ENCODE measurements at regions not wholly inside any gene's neighbourhood (a gene's known extent, or its start where the extent isn't known, plus 50 kb on each side); places are given as distances from the start of the nearest gene placed in this dataset.
"Not testable (repeated sequence)": the region's sequence is repeated elsewhere in the genome, so short reads cannot be mapped to it uniquely, and the experiment has no call there.

DNA sequence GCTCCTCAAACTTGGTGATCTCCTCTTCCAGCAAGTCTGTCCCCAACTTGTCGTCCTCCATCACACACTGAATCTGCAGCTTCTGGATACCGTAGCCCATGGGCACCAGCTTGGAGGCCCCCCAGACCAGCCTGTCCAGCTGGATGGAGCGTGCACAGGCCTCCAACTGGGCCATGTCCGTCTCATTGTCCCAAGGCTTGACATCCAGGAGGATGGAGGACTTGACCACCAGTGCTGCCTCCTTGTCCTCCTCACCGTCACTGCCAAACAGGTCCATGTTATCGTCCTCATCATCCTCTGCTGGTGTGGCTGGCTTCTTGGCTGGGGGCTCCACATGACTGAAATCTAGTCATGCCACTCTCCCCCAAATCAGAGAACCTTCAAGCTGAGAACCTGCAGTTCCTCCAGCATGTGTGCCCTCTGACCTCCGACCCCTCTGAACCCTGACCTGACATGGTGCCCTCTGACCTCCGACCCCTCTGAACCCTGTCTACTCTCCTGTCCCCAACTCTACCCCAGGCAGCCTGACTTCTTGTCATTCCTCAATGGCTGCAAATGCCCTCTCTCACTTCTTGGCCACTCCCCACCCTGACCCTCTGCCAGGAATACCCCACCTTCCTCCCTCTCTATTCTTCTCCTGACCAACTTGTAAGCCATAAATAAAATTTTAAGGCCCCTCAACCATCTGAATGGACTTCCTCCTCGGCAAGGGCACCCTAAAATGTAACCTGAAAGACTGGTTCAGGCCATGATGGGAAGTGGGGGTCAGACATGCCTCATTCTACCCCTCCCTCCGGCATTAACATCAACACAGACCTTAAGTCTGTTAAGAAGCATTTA lies 275.7 kb upstream of the C1orf174 start:
- DNase-seq = no peak

DNA sequence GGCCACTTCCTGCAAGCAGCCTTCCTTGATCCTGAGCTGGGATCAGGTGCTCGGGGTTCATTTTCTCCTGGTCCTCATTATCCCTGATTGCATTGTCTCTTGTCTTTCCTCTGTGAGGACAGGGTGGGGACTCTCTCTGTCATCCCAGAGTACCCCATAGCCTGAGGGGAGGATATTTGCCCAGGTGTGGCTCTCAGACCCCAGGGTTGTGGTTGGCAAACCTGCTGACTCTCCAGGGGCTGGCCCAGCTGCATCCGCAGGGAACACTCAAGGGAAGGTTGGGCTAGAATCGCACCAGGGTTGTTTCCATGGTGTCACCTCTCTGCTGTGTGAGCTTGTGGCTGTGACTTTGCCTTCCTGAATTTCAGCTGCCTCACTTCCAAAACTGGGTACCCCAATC lies 276.8 kb upstream of the C1orf174 start:
- DNase-seq = no peak

DNA sequence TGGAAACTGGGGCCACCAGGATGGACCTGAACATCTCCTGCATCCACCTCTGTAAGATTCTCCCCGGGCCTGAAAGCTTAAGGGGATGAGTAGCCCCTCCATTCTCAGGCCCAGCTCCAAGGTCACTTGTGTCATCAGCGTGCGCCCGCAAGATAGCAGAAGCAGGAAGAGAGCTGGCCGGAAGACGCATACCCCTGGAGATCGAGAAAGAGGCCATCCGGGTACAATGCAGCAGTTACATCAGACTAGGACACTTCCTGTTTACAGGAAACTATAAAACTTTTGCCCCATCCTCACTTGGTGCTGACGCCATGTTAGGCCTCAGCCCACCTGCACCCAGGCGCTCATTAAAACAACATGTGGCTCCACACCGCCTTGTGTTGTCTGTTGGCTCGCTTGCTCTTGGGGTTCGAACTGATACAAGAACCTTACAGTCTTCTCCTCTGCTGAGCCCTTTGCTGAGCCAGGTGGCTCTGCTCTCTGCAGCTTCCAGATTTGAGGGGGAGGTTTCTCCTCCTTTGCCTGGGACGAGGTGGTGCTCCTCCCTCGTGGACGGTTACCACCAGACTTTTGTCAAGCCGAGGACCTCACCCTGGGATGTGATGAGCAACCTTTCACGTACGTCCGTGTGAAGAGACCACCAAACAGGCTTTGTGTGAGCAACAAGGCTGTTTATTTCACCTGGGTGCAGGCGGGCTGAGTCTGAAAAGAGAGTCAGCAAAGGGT lies 277.5 kb upstream of the C1orf174 start:
- no peak for DNase-seq

DNA sequence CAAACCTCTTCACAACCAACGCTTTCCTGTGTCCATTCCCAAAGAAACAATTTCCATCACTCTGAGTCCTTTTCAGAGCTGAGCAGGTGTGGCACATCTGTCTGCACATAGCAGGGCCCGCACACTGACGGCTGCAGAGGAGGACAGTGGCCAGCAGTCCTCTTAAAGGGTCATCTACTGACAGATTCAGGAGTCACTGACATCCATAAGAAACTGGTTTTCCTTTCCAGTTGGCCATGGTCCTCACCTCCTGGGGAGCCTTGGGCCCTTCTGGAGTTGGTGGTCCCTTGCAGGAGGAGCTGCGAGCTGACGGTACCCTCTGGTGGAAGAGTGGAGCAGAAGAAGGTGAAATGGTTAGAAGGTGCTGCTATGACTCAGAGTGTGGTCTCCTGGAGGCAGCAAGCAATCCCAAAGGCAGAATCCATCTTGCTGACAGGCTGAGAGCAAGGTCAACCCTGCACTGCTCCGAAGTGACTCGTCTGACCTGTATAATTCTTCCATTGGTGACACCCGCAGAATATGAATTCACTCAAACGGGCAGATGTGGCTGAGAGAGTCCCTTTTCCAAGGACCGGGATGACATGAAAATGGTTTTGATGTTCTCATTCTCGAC lies 278.5 kb upstream of the C1orf174 start:
- DNase-seq = no peak

DNA sequence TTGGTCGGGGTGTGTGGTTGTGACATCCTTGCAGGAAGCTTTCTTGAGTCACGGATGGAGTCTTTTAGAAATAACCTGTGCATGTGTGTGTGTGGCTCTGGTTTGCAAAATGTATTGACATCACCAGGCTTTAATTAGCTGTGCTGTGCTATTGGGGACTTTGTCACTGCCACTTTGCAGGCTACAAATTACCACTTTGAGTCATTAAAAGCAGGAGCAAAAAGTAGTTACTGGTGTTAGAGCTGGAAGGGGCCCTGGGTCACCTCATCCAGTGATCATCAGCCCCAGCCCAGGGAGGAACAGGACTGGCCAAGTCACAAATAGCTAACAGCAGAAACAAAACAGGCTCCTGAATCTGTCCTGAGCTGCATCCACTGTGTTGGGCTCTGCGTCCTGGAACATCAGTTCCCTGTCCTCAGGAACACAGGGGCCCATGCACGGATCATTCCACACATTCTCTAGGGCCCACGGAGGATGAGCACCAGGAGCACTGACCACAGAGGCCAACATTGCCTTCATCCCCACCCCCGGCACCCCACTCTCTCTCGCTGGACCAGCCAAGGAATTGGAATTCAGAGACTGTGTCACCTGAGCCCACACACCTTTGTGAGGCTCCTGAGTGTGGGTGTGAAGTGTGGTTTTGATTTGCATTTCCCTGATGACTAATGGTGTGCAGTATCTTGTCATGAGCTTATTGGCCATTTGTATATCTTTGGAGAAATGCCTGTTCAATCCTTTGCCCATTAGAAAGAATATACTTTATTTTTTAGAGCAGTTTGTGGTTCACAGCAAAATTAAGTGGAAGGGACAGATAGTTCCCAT lies 280.1 kb upstream of the C1orf174 start:
- no peak for DNase-seq

DNA sequence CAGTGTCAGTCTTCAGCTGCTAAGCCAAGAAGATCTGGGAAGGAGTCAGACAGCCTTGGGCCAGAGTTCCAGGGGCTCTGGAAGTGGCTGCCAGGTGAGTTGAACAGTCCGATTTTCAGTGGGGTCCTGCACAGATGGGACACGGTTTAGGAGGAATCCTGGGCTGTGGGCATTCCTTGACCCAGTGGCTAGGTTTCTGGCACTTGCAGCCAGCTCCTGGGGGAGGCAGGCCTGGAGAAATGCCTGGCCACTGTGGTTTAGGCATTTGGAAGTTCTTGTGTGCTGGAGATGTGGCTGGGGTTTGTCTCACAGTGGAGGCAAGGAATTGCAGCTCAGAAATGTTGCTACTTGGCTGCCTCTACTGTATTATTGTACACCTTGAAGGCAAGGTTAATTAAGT lies 286.4 kb upstream of the C1orf174 start:
- DNase-seq = not testable (repeated sequence)

DNA sequence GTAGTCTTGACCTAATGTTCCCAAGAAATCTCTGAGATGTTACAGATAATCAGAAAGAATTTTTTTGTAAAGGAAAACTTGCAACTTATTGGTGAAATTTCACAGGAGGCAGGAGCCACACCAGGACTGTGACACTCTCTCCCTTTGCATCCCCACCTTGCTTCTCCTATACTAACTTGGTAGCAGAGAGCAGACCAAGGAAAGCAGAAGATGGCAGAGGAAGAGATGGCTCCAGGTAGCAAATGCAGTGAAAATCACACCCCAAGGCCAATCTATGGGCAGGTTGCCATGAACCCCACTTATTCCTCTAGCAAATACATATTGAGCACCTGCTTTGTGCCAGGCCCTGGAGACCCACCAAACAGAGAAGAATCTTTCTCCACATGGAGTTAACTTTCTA lies 303.4 kb upstream of the C1orf174 start:
- no peak for DNase-seq

DNA sequence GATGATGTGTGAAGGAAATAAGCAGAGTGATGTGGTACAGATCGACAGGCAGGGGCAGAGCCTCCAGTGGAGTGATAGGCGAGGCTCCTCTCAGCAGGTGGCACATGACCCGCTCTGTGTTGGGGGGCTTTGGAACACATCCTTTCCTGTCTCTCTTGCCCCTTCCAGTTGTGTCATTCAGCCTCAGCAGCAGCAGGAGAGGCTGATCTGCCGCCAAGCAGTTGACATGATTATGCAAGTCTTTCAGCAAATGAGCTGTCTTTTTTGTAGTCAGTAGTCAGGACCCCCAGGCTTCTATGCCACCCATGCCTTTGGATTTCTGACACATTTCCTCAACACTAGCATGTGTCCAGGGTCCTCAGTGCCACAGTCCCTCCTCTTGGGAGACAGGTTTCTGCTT lies 307.1 kb upstream of the C1orf174 start:
- no peak for DNase-seq

DNA sequence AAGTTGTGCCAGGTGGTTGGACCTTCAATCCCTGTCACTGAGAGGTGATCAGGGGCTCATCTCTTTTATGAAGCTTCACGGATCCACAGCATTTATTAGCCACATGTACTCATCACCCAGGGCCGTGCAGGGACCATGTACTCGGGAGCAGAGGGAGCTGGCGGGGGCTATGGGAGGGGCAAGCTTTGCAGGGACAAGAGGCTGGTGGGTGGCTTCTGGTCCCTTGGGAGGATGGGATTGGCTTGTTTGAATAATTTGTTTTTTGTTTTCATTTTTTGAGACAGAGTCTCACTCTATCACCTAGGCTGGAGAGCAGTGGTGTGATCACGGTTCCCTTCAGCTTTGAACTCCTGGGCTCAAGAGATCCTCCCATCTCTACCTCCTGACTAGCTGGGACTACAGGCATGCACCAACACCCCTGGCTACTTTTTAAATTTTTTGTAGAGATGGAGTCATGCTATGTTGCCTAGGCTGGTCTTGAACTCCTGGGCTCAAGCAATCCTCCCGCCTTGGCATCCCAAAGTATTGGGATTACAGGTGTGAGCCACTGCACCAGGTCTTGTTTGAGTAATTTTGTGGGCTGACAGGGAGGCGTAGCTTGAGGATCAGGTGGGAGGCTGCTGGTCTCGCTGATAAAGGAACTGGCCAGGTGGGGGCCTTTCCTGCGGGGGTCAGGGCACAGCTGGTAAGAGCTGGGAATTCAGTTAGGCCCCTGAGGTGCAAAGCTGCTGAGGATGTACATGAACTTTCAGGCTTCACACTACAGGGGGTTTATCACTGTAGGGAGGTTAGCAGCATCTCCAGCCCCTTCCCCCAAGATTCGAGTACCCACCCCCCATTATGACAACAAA lies 308.0 kb upstream of the C1orf174 start:
- no peak for DNase-seq

DNA sequence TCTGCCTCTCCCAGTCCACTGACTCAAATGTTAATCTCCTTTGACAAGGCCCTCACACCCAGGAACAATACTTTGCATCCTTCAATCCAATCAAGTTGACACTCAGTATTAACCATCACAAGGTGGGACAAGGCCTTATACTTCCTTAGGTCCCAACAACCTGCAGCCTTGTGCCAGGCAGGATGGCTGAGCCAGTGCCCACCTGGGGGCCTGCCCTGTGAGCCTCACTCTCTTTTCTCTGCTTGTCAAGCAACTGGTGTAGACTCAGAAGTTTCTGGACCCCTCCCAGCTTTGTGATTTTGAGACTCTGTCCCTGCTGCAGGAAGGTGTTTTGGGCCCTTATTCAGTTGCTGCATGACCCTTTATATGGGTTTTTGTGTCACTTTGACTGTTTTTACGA lies 310.0 kb upstream of the C1orf174 start:
- no peak for DNase-seq

DNA sequence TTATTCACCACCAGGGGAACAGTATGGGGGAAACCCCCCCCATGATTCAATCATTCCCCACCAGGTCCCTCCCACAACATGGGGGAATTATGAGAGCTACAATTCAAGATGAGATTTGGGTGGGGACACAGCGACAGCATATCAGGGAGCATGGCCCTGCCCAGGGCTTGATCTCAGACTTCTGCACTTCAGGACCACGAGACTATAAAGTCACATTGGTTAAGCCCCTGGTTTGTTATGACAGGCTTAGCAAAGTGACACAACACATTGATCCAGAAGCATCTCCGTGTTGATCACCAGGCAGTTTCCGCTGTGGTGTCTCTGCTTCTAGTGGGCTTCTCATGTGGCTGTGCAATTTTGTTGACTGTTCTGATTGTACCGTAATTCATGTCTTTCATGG lies 312.7 kb upstream of the C1orf174 start:
- no peak for DNase-seq

DNA sequence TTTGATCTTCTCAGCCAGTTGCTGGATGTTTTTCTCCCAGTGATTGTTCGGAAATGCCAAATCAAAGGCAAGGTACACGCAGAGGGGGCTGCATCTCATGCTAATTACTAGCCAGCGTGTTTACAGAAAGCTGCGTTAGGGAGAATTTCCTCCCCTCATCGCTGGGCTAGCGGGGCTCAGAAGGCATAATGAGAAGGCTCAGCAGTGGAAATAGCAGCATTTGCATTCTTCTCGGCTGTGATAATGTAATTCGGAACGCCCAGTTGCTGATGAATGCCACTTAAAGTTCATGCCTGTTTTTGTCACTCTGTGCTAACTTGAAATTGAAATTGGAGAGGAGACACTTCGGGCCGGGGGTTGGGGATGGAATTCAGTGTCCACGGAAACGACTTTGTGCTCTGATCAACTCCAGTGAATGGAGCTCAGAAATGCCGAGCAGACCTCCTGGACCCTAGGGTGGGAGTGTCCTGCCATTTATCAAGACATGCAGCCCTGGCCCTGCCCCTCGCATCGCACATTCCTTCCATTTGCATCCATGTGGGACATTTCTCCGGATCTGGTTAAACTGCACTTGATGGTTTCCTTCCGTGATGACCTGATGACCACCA lies 313.4 kb upstream of the C1orf174 start:
- no peak for DNase-seq

DNA sequence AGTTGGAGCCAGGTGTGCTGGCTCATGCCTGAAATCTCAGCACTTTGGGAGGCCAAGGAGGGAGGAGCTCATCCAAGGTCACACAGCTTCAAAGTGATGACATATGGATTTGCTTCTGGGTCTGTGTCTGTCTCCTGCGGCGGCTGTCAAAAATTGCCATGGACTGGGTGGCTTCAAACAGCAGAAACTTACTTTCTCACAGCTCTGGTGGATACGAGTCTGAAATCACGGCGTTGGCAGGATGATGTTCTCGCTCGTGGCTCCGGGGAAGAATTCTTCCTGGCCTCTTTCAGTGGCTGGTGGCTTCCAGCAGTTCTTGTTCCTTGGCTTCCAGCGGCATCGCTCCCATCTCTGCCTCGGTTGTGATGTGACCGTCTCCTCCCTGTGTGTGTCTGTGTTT lies 314.8 kb upstream of the C1orf174 start:
- DNase-seq = no peak

DNA sequence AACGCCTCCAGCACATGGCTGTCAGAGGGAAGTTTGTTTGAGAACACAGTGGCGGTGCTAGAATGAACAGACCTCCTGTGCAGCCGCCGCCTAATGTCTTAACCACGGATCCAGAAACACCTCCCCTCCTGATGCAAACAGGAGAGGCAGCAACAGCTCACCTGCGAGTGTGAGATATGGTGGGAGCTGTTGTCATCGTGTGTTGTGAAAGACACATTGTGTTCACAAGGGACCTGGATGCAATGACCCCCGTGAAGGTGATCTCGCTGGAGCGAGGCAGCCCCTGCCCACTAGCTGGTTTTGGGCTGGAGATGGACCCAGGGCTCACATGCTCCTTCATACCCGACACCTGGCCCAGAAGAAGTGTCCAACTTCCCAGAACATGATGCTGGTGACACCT lies 315.3 kb upstream of the C1orf174 start:
- DNase-seq = no peak

DNA sequence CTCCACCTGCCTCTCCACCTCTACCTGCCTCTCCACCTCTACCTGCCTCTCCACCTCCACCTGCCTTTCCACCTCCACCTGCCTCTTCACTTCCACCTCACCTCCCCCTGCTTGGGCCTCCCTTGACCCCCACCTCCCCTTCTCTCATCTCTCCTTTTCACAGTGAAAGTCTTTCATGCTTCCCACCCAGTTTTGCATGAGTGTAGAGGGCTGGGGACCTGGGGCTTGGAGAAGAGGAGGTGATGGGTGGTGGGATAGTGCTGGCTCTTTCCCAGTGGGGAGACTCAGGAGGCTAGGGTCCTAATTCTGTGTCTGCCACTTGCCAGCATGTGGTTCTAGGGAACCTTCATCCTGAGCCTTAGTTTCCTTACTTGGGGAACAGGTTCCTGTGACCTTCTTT lies 316.2 kb upstream of the C1orf174 start:
- no peak for DNase-seq

DNA sequence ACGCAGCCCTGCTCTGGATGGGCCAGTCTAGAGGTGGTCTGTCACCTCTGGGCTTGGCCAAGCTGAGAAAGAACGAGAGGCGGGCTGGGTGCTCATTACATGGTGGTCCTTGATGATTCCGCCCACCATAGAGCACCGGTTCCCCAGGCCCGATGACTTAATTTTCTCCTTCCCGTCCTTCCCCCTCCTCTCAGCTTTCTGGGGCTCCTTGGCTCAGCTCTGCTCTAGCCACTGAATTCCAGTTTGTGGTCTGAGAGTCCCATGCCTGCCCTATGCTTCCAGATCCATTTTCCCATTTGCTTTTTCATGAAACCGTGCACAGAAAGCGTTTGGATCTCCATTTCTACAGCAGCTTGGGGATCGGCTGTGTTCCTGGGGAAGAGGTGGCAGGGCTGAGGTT lies 318.5 kb upstream of the C1orf174 start:
- no peak for DNase-seq

DNA sequence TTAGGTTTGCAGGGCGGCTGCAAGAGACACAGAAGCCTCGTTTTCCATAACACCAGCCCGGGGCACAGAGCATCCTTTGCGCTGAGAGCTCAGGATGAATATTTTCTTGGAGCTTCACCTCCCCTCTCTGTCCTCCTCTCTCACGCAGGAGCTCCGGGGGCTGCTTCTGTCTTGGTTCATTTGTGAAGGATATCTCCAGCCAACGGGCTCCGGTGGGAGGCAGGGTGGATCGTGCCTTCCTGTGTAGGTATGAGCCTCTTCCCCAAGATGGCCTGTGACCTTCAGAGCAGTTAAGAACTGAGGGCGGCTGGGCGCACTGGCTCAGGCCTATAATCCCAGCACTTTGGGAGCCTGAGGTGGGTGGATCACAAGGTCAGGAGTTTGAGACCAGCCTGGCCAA lies 319.0 kb upstream of the C1orf174 start:
- no peak for DNase-seq

DNA sequence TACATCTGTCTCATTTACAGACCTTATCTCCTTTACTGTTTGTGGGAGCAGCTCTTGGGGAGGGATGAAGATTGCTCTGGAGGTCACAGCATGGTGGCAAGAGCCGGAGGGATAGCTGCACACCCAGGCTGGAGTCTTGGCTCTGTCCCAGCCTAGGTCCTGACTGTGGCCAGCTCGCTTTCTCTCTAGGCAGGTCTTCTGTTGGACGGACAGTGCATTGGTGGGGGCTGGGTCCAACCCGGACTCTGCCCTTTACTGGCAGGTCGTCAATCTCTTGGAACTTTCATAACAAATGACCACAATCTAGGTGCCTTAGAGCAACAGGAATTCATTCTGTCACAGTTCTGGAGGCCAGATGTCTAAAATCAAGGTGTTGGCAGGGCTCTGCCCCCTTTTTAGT lies 319.8 kb upstream of the C1orf174 start:
- no peak for DNase-seq

DNA sequence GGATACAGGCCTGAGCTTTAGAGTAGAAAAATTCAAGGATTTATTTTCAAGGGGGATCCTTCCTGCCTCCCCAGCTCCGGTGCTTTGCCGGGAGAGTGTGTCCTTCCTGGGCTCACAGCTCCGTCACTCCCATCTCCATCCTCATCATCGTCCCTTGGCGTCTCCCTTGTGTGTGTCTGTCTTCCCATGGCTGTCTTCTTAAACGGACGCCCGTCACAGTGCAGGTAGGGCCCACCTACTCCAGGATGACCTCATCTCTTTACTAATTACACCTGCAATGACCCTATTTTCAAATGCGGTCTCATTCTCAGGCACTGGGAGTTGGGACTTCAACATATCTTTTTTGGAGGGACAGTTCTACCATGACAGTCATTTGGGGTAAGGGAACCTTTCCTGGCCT lies 320.3 kb upstream of the C1orf174 start:
- no peak for DNase-seq

DNA sequence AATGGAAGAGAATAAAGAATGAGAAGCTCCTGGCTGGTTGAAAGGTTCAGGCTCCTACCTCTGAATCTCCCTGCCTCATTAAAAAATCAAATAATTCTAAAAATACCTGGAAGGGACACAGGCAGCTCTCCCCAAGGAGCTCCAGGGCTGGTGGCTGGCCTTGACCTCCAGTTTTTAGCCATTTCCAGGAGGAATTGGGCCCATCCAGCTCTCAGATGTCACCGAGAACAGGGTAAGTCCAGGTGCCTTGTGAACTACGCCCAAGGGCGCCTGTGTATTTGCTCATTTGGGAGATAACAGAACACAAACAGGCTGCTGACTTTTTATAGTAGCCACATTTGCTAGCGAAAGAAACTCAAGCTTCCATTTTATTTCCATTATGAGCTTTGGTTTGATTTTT lies 321.0 kb upstream of the C1orf174 start:
- no peak for DNase-seq

DNA sequence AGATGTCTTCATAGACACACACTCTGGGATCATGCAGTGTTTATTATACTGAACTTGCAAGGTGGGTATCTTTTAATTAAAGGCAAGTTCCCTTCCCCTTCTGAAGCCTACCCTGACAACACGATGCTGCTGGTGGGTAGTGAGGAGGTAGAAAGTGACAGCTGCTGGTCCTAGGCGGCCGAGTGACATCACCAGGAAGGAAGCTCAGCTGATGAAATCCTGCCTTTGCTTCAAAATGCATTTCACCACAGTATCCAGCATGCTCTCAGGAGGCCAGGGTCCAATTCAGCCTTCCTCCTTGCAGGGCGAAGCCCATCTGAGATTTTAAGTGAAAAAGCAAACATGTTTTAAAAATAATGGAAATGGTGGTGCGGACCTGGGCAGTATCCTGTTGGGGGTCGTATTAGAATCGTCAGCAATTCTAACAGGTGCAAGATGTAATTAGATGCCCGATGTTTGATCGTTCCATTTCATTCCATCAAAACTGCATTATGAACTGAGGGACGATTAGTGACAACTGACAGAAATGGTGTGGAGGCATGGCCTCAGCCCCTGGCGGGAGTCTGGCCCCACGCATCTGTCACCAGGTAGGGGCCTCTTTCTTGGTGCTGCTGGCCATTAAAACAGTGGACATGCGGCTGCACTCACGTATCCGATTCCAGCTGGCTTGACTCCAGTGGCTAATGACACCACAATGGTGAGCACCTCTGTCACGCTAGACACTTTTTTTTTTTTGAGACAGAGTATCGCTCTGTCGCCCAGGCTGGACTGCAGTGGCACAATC lies 324.8 kb upstream of the C1orf174 start:
- no peak for DNase-seq

All from activated naive CD4-positive, alpha-beta T cell treated with anti-CD3 and anti-CD28 coated beads, Interleukin-2, amount 50 U/mL, for 16 hours (primary cell).